GM19035 (cell line): ENCODE measurements at regions not wholly inside any gene's neighbourhood (a gene's known extent, or its start where the extent isn't known, plus 50 kb on each side); places are given as distances from the start of the nearest gene placed in this dataset.

ENCODE experiments used
- ATAC-seq: cut with Tn5 transposase; IDR thresholded peaks from one replicate; pipeline ENCODE4 v1.9.1; 2021; ENCODE audit not compliant: unreplicated experiment

- ATAC-seq: no peak
Observed at GRCh38 chr2:180743401-180743800, 237.0 kb upstream of the UBE2E3 start.

GRCh38 chr2:180742801-180743200 lies 237.6 kb upstream of the UBE2E3 start:
- ATAC-seq: no peak

- no peak for ATAC-seq
Observed at GRCh38 chr2:180739070-180739469, 241.3 kb upstream of the UBE2E3 start.

- no peak for ATAC-seq
Observed at GRCh38 chr2:180735799-180736198, 244.6 kb upstream of the UBE2E3 start.

GRCh38 chr2:180734382-180734781 lies 246.0 kb upstream of the UBE2E3 start:
- no peak for ATAC-seq

GRCh38 chr2:180733330-180733729 lies 247.1 kb upstream of the UBE2E3 start:
- ATAC-seq: no peak

GRCh38 chr2:180732337-180732736 lies 248.1 kb upstream of the UBE2E3 start:
- ATAC-seq: no peak

GRCh38 chr2:180730976-180731375 lies 249.4 kb upstream of the UBE2E3 start:
- ATAC-seq: no peak

- no peak for ATAC-seq
Observed at GRCh38 chr2:180728928-180729559, 251.4 kb upstream of the UBE2E3 start.

GRCh38 chr2:180723712-180724111 lies 256.7 kb upstream of the UBE2E3 start:
- no peak for ATAC-seq

GRCh38 chr2:180722551-180723239 lies 257.7 kb upstream of the UBE2E3 start:
- no peak for ATAC-seq

GRCh38 chr2:180720829-180721228 lies 259.6 kb upstream of the UBE2E3 start:
- no peak for ATAC-seq

GRCh38 chr2:180717588-180717987 lies 262.8 kb upstream of the UBE2E3 start:
- no peak for ATAC-seq

- ATAC-seq: no peak
Observed at GRCh38 chr2:180716186-180717180, 263.9 kb upstream of the UBE2E3 start.

- ATAC-seq: no peak
Observed at GRCh38 chr2:180715044-180715443, 265.4 kb upstream of the UBE2E3 start.

GRCh38 chr2:180709392-180710145 lies 270.8 kb upstream of the UBE2E3 start:
- ATAC-seq: no peak

GRCh38 chr2:180707884-180708205 lies 272.6 kb upstream of the UBE2E3 start:
- ATAC-seq: no peak

GRCh38 chr2:180707175-180707883 lies 273.1 kb upstream of the UBE2E3 start:
- no peak for ATAC-seq

GRCh38 chr2:180706694-180707093 lies 273.7 kb upstream of the UBE2E3 start:
- no peak for ATAC-seq

GRCh38 chr2:180705551-180705950 lies 274.9 kb upstream of the UBE2E3 start:
- ATAC-seq: no peak
